ENCODE measurements at regions not wholly inside any gene's neighbourhood (a gene's known extent, or its start where the extent isn't known, plus 50 kb on each side); places are given as distances from the start of the nearest gene placed in this dataset.

GRCh38 chr17:72481572-72481971 is 360.8 kb downstream of the SOX9 start:
- Histone ChIP-seq H3K27me3 (ENCODE audit: insufficient read depth, low read length, poor library complexity, severe bottlenecking) (no peaks in the 10 kb centered on the region), H4K20me1 (ENCODE audit: insufficient read depth, low read length, poor library complexity, severe bottlenecking) (no peaks in the 10 kb centered on the region), H3K9ac (ENCODE audit: low read depth, low read length, poor library complexity, severe bottlenecking) (no peak overlapping the region), H3F3A (ENCODE audit: low read depth) (no peaks in the 10 kb centered on the region), H3K9me3 (ENCODE audit: insufficient read depth, low read depth, low read length) (no peaks in the 10 kb centered on the region), H3K79me2 (ENCODE audit: insufficient read depth, low read length) (no peaks in the 10 kb centered on the region), H3K9me2 (replicated peaks; ENCODE audit: low read depth, low read length) (no peaks in the 10 kb centered on the region), H2AFZ (ENCODE audit: low read length) (no peak overlapping the region), H3K4me1 (ENCODE audit: insufficient read depth, low read length, poor library complexity, severe bottlenecking) (no peaks in the 10 kb centered on the region), H3K36me3 (ENCODE audit: insufficient read depth, low read length) (no peaks in the 10 kb centered on the region), H3K4me2 (ENCODE audit: low read depth, low read length, poor library complexity, severe bottlenecking) (no peak overlapping the region), H3K4me3 (ENCODE audit: low read length, poor library complexity, severe bottlenecking) (no peak overlapping the region)
- no peak for TF ChIP-seq EZH2phosphoT487 (IDR thresholded peaks at IDR 0.05; ENCODE audit: borderline replicate concordance)
- TF ChIP-seq, protein P1, sequence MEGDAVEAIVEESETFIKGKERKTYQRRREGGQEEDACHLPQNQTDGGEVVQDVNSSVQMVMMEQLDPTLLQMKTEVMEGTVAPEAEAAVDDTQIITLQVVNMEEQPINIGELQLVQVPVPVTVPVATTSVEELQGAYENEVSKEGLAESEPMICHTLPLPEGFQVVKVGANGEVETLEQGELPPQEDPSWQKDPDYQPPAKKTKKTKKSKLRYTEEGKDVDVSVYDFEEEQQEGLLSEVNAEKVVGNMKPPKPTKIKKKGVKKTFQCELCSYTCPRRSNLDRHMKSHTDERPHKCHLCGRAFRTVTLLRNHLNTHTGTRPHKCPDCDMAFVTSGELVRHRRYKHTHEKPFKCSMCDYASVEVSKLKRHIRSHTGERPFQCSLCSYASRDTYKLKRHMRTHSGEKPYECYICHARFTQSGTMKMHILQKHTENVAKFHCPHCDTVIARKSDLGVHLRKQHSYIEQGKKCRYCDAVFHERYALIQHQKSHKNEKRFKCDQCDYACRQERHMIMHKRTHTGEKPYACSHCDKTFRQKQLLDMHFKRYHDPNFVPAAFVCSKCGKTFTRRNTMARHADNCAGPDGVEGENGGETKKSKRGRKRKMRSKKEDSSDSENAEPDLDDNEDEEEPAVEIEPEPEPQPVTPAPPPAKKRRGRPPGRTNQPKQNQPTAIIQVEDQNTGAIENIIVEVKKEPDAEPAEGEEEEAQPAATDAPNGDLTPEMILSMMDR (conservative IDR thresholded peaks at IDR 0.05; ENCODE audit: low read length) = no peak

DNA sequence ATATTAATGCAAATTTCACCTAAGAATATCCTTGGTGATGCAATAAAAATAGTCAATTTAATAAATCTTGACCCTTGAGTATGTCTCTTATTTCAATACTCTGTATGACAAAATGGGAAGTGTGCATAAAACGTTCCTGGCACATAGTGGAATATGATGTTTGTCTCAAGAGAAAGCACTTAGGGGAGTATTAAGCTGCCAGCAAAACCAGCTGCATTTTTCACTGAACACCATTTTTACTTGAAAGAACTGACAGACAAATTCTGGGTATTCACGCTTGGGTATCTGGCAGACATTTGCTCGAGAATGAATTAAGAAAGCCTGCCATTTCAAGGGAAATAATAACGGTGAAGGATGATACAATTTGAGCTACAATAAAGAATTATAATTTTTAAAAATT is 364.8 kb downstream of the SOX9 start:
- no peaks in the 10 kb centered on the region for H3K27me3 ChIP-seq (ENCODE audit: insufficient read depth, low read length, poor library complexity, severe bottlenecking)
- no peaks in the 10 kb centered on the region for H3K79me2 ChIP-seq (ENCODE audit: insufficient read depth, low read length)
- no peak overlapping the region for H3K9ac ChIP-seq (ENCODE audit: low read depth, low read length, poor library complexity, severe bottlenecking)
- no peak overlapping the region for H3K4me3 ChIP-seq (ENCODE audit: low read length, poor library complexity, severe bottlenecking)
- no peaks in the 10 kb centered on the region for H3F3A ChIP-seq (ENCODE audit: low read depth)
- H3K36me3 ChIP-seq (ENCODE audit: insufficient read depth, low read length) = no peaks in the 10 kb centered on the region
- H2AFZ ChIP-seq (ENCODE audit: low read length) = no peak overlapping the region
- 0 out of 2 replicates have a peak, but pooled peaks cover 4% of the 10 kb centered on the region for H3K9me3 ChIP-seq (ENCODE audit: insufficient read depth, low read depth, low read length)
- H3K9me2 ChIP-seq (replicated peaks; ENCODE audit: low read depth, low read length) = no peaks in the 10 kb centered on the region
- TF ChIP-seq, protein P1 (conservative IDR thresholded peaks at IDR 0.05; ENCODE audit: low read length) = no peak
- TF ChIP-seq EZH2phosphoT487 (IDR thresholded peaks at IDR 0.05; ENCODE audit: borderline replicate concordance) = no peak
- H3K4me1 ChIP-seq (ENCODE audit: insufficient read depth, low read length, poor library complexity, severe bottlenecking) = no peaks in the 10 kb centered on the region
- no peaks in the 10 kb centered on the region for H4K20me1 ChIP-seq (ENCODE audit: insufficient read depth, low read length, poor library complexity, severe bottlenecking)
- H3K4me2 ChIP-seq (ENCODE audit: low read depth, low read length, poor library complexity, severe bottlenecking) = no peak overlapping the region

GRCh38 chr17:72486806-72487205 is 366.0 kb downstream of the SOX9 start:
- H3K79me2 ChIP-seq (ENCODE audit: insufficient read depth, low read length) = no peaks in the 10 kb centered on the region
- H3K4me2 ChIP-seq (ENCODE audit: low read depth, low read length, poor library complexity, severe bottlenecking) = no peak overlapping the region

More at GRCh38 chr17:72486806-72487205, 366.0 kb downstream of the SOX9 start:
- H3K4me3 ChIP-seq (ENCODE audit: low read length, poor library complexity, severe bottlenecking) = no peak overlapping the region
- H4K20me1 ChIP-seq (ENCODE audit: insufficient read depth, low read length, poor library complexity, severe bottlenecking) = no peaks in the 10 kb centered on the region
- no peak for TF ChIP-seq EZH2phosphoT487 (IDR thresholded peaks at IDR 0.05; ENCODE audit: borderline replicate concordance)
- TF ChIP-seq, protein P1 (conservative IDR thresholded peaks at IDR 0.05; ENCODE audit: low read length) = no peak
- no peaks in the 10 kb centered on the region for H3K4me1 ChIP-seq (ENCODE audit: insufficient read depth, low read length, poor library complexity, severe bottlenecking)
- no peaks in the 10 kb centered on the region for H3K27me3 ChIP-seq (ENCODE audit: insufficient read depth, low read length, poor library complexity, severe bottlenecking)
- no peaks in the 10 kb centered on the region for H3F3A ChIP-seq (ENCODE audit: low read depth)
- H3K9me3 ChIP-seq (ENCODE audit: insufficient read depth, low read depth, low read length) = 0 out of 2 replicates have a peak, but pooled peaks cover 4% of the 10 kb centered on the region
- no peaks in the 10 kb centered on the region for H3K36me3 ChIP-seq (ENCODE audit: insufficient read depth, low read length)
- no peaks in the 10 kb centered on the region for H3K9me2 ChIP-seq (replicated peaks; ENCODE audit: low read depth, low read length)
- no peak overlapping the region for H3K9ac ChIP-seq (ENCODE audit: low read depth, low read length, poor library complexity, severe bottlenecking)
- H2AFZ ChIP-seq (ENCODE audit: low read length) = no peak overlapping the region

Measured in Loucy (cell line).